Endothelial cell of umbilical vein (primary cell): ENCODE measurements at regions not wholly inside any gene's neighbourhood (a gene's known extent, or its start where the extent isn't known, plus 50 kb on each side); places are given as distances from the start of the nearest gene placed in this dataset.

Experiments
- BruUV-seq: library from RNA; stranded (reverse); fragments of 400-500 nt; replicated peaks from 2 replicates; lab custom pipeline; 2021; lab: Mats Ljungman, UMichigan
- CTCF ChIA-PET: fragments of 300-600, 350-600 bp; sonication (Branson Sonifier 250); formaldehyde crosslinking; loops from one replicate; lab custom pipeline; 2021; ENCODE audit warnings: antibody characterized with exemption, inconsistent platforms; lab: Charles Lee
- POLR2A ChIA-PET: fragments of 300-600, 350-600 bp; sonication (Branson Sonifier 250); formaldehyde crosslinking; loops from one replicate; lab custom pipeline; 2021; ENCODE audit warnings: antibody characterized with exemption, inconsistent platforms; lab: Charles Lee
- DNase-seq: peaks from one replicate; pipeline ENCODE4 v3.0.0-alpha.2; 2011; ENCODE audit warnings: low read depth, low spot score
- FAIRE-seq: peaks from 2 replicates; lab custom pipeline; 2011; peaks lifted over from hg19 to GRCh38; lab: Jason Lieb, UNC
- H2AFZ ChIP-seq: 2 replicates; pipeline ENCODE4 v1.6.0; 2012; ENCODE audit warnings: low read depth, low read length, control low read depth, inconsistent platforms
- H3K27ac ChIP-seq: 2 replicates; pipeline ENCODE4 v1.5.1; 2011; ENCODE audit warnings: low read depth, mild to moderate bottlenecking, control low read depth, low read length, moderate library complexity; ENCODE audit not compliant: insufficient read depth
- H3K27me3 ChIP-seq, 2 experiments: 2 replicates each; pipeline versions ENCODE4 v1.6.0 to v1.6.1; 2011; ENCODE audit warnings: low read length in 2 of 2, mixed read lengths in 1 of 2; ENCODE audit not compliant: control insufficient read depth in 2 of 2, insufficient read depth in 2 of 2
- H3K36me3 ChIP-seq, 2 experiments: 2 replicates in 1 of 2; 3 replicates in 1 of 2; pipeline ENCODE4 v1.5.1; 2011; ENCODE audit warnings: low read length in 2 of 2, mild to moderate bottlenecking in 1 of 2, moderate library complexity in 1 of 2; ENCODE audit not compliant: control insufficient read depth in 2 of 2, insufficient read depth in 2 of 2; ENCODE audit errors: extremely low read depth in 1 of 2
- H3K4me1 ChIP-seq: 3 replicates; pipeline ENCODE4 v1.5.1; 2011; ENCODE audit warnings: mild to moderate bottlenecking, low read length; ENCODE audit not compliant: control insufficient read depth, insufficient read depth; ENCODE audit errors: extremely low read depth
- H3K4me2 ChIP-seq: 2 replicates; pipeline ENCODE4 v1.6.1; 2011; ENCODE audit warnings: low read length, control low read depth, mixed read lengths; ENCODE audit not compliant: insufficient read depth
- H3K4me3 ChIP-seq, 3 experiments: fragments of 200-600 bp in 1 of 3; sonication (generic), shearing (Covaris generic) in 1 of 3; replicated peaks in 1 of 3; 2 replicates each; pipeline ENCODE4 v1.5.1; 2011 to 2016; ENCODE audit warnings: control low read depth in 3 of 3, low read length in 3 of 3, mild to moderate bottlenecking in 2 of 3, inconsistent platforms in 1 of 3, low read depth in 1 of 3, moderate library complexity in 1 of 3; ENCODE audit not compliant: insufficient read depth in 1 of 3
- H3K79me2 ChIP-seq: 2 replicates; pipeline ENCODE4 v1.6.0; 2012; ENCODE audit warnings: low read length, inconsistent platforms; ENCODE audit not compliant: control insufficient read depth, insufficient read depth
- H3K9ac ChIP-seq: replicated peaks from 2 replicates; pipeline ENCODE3; 2011; ENCODE audit warnings: low read length, control low read depth; ENCODE audit not compliant: insufficient read depth; ENCODE audit errors: extremely low read depth
- H3K9me1 ChIP-seq: replicated peaks from 3 replicates; pipeline ENCODE4 v1.6.0; 2011; ENCODE audit warnings: mild to moderate bottlenecking, low read length; ENCODE audit not compliant: control insufficient read depth, insufficient read depth; ENCODE audit errors: extremely low read depth
- H3K9me3 ChIP-seq: replicated peaks from 2 replicates; pipeline ENCODE4 v1.5.1; 2012; ENCODE audit warnings: low read length, inconsistent platforms; ENCODE audit not compliant: control insufficient read depth, insufficient read depth
- H4K20me1 ChIP-seq: replicated peaks from 2 replicates; pipeline ENCODE3; 2011; ENCODE audit warnings: mild to moderate bottlenecking, low read length; ENCODE audit not compliant: control insufficient read depth, insufficient read depth; ENCODE audit errors: extremely low read depth
- EZH2 ChIP-seq: IDR thresholded peaks from 2 replicates; pipeline ENCODE4 v1.6.1; 2012; ENCODE audit warnings: borderline replicate concordance, low read depth, mild to moderate bottlenecking, moderate library complexity, low read length, inconsistent platforms; ENCODE audit not compliant: severe bottlenecking
- FOS ChIP-seq: IDR thresholded peaks from 2 replicates; pipeline ENCODE4 v1.6.1; 2011; ENCODE audit warnings: mild to moderate bottlenecking, low read length, moderate library complexity, borderline replicate concordance; ENCODE audit not compliant: insufficient read depth
- GATA2 ChIP-seq: IDR thresholded peaks from 2 replicates; pipeline ENCODE4 v1.7.0; 2011; ENCODE audit warnings: low read depth, mild to moderate bottlenecking, moderate library complexity, mixed read lengths, low read length; ENCODE audit not compliant: insufficient read length, insufficient read depth
- JUN ChIP-seq: IDR thresholded peaks from 2 replicates; pipeline ENCODE4 v1.6.1; 2011; ENCODE audit warnings: borderline replicate concordance, low read depth; ENCODE audit not compliant: insufficient read length, insufficient read depth
- MYC ChIP-seq: IDR thresholded peaks from one replicate; pipeline ENCODE4 v1.6.1; 2011; ENCODE audit warnings: mild to moderate bottlenecking, low read depth, low read length
- POLR2A ChIP-seq: IDR thresholded peaks from 2 replicates; pipeline ENCODE4 v1.6.1; 2012; ENCODE audit warnings: low read depth, mild to moderate bottlenecking, control low read depth, low read length
- POLR2AphosphoS5 ChIP-seq: IDR thresholded peaks from 2 replicates; pipeline ENCODE4 v1.6.1; 2012; ENCODE audit warnings: low read depth, mild to moderate bottlenecking, control low read depth, low read length, moderate library complexity; ENCODE audit not compliant: insufficient read depth
- dilution Hi-C: fragments of 300-500 bp; cut with MboI; formaldehyde crosslinking; loops from one replicate; pipeline ENCODE4 v1.15.0; 2019; ENCODE audit warnings: low sequenced_read_pairs; ENCODE audit not compliant: extremely low pct_ligation_motif_present
- intact Hi-C: fragments of 100-400 bp; cut with micrococcal nuclease; formaldehyde crosslinking; loops from one replicate; pipeline ENCODE4 v1.10.0; 2022
- TF ChIP-seq, protein P1 (sequence below), 2 donors: IDR thresholded peaks; 1 replicate in 1 of 2; 2 replicates in 1 of 2; pipeline ENCODE4 v1.5.1; 2011; ENCODE audit warnings: low read length in 2 of 2, mild to moderate bottlenecking in 2 of 2, moderate library complexity in 2 of 2, control low read depth in 1 of 2, inconsistent platforms in 1 of 2, low read depth in 1 of 2; ENCODE audit not compliant: insufficient read depth in 1 of 2; ENCODE audit errors: extremely low read depth in 1 of 2
- TF ChIP-seq, protein P2 (sequence below): IDR thresholded peaks from 2 replicates; pipeline ENCODE4 v1.6.1; 2011; ENCODE audit not compliant: insufficient read depth, insufficient read length

DNA sequence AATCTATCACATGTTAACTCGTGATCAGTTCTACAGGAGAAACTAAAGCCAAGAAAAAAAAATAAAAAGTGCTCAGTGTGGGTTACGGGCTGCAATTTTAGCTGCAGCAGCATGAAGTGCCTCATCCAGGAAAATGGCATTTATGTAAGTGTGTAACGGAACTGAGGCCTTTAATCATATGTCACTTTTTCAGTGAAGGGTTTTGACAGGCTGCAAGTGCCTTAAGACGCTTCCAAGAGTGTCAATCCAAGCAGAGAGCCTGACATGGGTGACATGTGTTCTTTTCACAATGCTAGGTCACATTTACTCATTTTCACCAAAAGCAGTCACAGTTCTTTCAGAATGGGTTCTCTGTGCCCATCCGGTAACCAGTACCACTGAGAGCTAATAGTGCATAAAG lies 604.6 kb downstream of the RAB28 start:
- no TSS peak for BruUV-seq
- H3K79me2 ChIP-seq: no peaks in the 10 kb centered on the region
- H3K36me3 ChIP-seq: no peaks in the 10 kb centered on the region
- H3K9me3 ChIP-seq: peaks cover 2% of the 10 kb centered on the region
- dilution Hi-C loops: no loop called here
- ChIA-PET POLR2A (no interaction called here), CTCF (no interaction called here)
- H3K9ac ChIP-seq: no peak overlapping the region
- H3K4me1 ChIP-seq: no peaks in the 10 kb centered on the region
- no peaks in the 10 kb centered on the region for H3K9me1 ChIP-seq
- H3K4me3 ChIP-seq: no peak overlapping the region
- no peaks in the 10 kb centered on the region for H4K20me1 ChIP-seq
- H3K27ac ChIP-seq: no peak overlapping the region
- intact Hi-C loops: no loop called here
- FAIRE-seq (no peak), DNase-seq (no peak)
- H3K27me3 ChIP-seq: no peaks in the 10 kb centered on the region
- TF ChIP-seq EZH2 (no peak), GATA2 (no peak), POLR2AphosphoS5 (no peak), FOS (no peak), JUN (no peak), MYC (no peak), POLR2A (no peak)
- TF ChIP-seq, protein P1, sequence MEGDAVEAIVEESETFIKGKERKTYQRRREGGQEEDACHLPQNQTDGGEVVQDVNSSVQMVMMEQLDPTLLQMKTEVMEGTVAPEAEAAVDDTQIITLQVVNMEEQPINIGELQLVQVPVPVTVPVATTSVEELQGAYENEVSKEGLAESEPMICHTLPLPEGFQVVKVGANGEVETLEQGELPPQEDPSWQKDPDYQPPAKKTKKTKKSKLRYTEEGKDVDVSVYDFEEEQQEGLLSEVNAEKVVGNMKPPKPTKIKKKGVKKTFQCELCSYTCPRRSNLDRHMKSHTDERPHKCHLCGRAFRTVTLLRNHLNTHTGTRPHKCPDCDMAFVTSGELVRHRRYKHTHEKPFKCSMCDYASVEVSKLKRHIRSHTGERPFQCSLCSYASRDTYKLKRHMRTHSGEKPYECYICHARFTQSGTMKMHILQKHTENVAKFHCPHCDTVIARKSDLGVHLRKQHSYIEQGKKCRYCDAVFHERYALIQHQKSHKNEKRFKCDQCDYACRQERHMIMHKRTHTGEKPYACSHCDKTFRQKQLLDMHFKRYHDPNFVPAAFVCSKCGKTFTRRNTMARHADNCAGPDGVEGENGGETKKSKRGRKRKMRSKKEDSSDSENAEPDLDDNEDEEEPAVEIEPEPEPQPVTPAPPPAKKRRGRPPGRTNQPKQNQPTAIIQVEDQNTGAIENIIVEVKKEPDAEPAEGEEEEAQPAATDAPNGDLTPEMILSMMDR (IDR thresholded peaks at IDR 0.05; ENCODE audit: extremely low read depth in 1 of 2, insufficient read depth in 1 of 2, low read depth in 1 of 2, low read length in 2 of 2): no peak
- TF ChIP-seq, protein P2, sequence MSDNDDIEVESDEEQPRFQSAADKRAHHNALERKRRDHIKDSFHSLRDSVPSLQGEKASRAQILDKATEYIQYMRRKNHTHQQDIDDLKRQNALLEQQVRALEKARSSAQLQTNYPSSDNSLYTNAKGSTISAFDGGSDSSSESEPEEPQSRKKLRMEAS: no peak
- H2AFZ ChIP-seq: no peak overlapping the region
- H3K4me2 ChIP-seq: no peak overlapping the region
